Osteoblast (primary cell): ENCODE measurements at regions not wholly inside any gene's neighbourhood (a gene's known extent, or its start where the extent isn't known, plus 50 kb on each side); places are given as distances from the start of the nearest gene placed in this dataset.

Experiments used
- DNase-seq: peaks from one replicate; pipeline ENCODE4 v3.0.0; 2011; ENCODE audit warnings: low spot score, mixed read lengths; ENCODE audit not compliant: insufficient read length; ENCODE audit errors: missing footprints
- H2AFZ ChIP-seq: 2 replicates; pipeline ENCODE4 v1.6.0; 2011; ENCODE audit warnings: mild to moderate bottlenecking, low read length
- H3K27ac ChIP-seq: 2 replicates; pipeline ENCODE4 v1.5.1; 2011; ENCODE audit warnings: mild to moderate bottlenecking, low read depth, low read length, moderate library complexity
- H3K27me3 ChIP-seq: 2 replicates; pipeline ENCODE4 v1.6.0; 2012; ENCODE audit warnings: mild to moderate bottlenecking, control low read depth, inconsistent platforms, low read length, moderate library complexity; ENCODE audit not compliant: insufficient read depth
- H3K36me3 ChIP-seq: 2 replicates; pipeline ENCODE4 v1.5.1; 2011; ENCODE audit warnings: mild to moderate bottlenecking, low read length, control low read depth, moderate library complexity; ENCODE audit not compliant: insufficient read depth
- H3K4me1 ChIP-seq: 2 replicates; pipeline ENCODE4 v1.5.1; 2011; ENCODE audit warnings: mild to moderate bottlenecking, low read length, control low read depth, moderate library complexity; ENCODE audit not compliant: insufficient read depth
- H3K4me2 ChIP-seq: 2 replicates; pipeline ENCODE4 v1.6.0; 2011; ENCODE audit warnings: mild to moderate bottlenecking, low read length; ENCODE audit not compliant: insufficient read depth
- H3K4me3 ChIP-seq: fragments of 200-600 bp; sonication (generic); 3 replicates; pipeline ENCODE4 v1.5.1; 2012; ENCODE audit warnings: mild to moderate bottlenecking, low read length, inconsistent platforms; ENCODE audit not compliant: insufficient read depth
- H3K79me2 ChIP-seq: 2 replicates; pipeline ENCODE4 v1.6.0; 2012; ENCODE audit warnings: mild to moderate bottlenecking, low read length, control low read depth, inconsistent platforms; ENCODE audit not compliant: insufficient read depth
- H3K9me3 ChIP-seq: 2 replicates; pipeline ENCODE4 v1.5.1; 2011; ENCODE audit warnings: low read depth, low read length, control low read depth
- H4K20me1 ChIP-seq: 2 replicates; pipeline ENCODE4 v1.6.0; 2012; ENCODE audit warnings: mild to moderate bottlenecking, low read length, control low read depth; ENCODE audit not compliant: insufficient read depth
- TF ChIP-seq, protein P1 (sequence below): IDR thresholded peaks from 2 replicates; pipeline ENCODE4 v1.5.1; 2011; ENCODE audit warnings: mild to moderate bottlenecking, low read depth, low read length, moderate library complexity; ENCODE audit errors: extremely low read depth

DNA sequence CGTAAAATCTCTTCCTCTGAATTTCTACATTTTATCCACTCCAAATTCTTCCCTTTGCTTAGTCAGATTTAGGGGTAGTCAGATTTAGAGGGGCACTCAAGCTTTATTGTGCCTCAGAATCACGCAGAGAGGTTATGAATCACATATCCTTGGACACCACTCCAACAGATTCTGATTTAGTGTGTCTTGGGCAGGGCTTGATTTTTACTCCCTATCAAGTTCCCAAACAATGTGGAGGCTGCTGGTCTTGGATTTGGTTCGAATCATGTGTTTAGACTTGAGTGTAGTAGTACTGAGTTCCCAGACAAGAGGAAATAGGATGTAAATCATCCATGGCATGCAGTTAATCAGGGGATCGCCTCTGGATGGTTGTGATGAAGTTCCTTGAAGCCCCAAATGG, 298.1 kb upstream of the CLEC14A start:
- no peak overlapping the region for H3K27ac ChIP-seq
- peaks cover 2% of the 10 kb centered on the region for H3K9me3 ChIP-seq
- H3K79me2 ChIP-seq: no peaks in the 10 kb centered on the region
- no peak overlapping the region for H3K4me2 ChIP-seq
- TF ChIP-seq, protein P1, sequence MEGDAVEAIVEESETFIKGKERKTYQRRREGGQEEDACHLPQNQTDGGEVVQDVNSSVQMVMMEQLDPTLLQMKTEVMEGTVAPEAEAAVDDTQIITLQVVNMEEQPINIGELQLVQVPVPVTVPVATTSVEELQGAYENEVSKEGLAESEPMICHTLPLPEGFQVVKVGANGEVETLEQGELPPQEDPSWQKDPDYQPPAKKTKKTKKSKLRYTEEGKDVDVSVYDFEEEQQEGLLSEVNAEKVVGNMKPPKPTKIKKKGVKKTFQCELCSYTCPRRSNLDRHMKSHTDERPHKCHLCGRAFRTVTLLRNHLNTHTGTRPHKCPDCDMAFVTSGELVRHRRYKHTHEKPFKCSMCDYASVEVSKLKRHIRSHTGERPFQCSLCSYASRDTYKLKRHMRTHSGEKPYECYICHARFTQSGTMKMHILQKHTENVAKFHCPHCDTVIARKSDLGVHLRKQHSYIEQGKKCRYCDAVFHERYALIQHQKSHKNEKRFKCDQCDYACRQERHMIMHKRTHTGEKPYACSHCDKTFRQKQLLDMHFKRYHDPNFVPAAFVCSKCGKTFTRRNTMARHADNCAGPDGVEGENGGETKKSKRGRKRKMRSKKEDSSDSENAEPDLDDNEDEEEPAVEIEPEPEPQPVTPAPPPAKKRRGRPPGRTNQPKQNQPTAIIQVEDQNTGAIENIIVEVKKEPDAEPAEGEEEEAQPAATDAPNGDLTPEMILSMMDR: no peak
- no peaks in the 10 kb centered on the region for H4K20me1 ChIP-seq
- no peaks in the 10 kb centered on the region for H3K36me3 ChIP-seq
- H2AFZ ChIP-seq: no peak overlapping the region
- H3K4me3 ChIP-seq: no peak overlapping the region
- no peak for DNase-seq
- no peaks in the 10 kb centered on the region for H3K4me1 ChIP-seq
- H3K27me3 ChIP-seq: no peaks in the 10 kb centered on the region

- Histone ChIP-seq H3K4me3 (no peak overlapping the region), H4K20me1 (no peaks in the 10 kb centered on the region), H3K4me1 (no peaks in the 10 kb centered on the region), H3K4me2 (no peak overlapping the region), H3K27ac (no peak overlapping the region), H2AFZ (no peak overlapping the region), H3K27me3 (no peaks in the 10 kb centered on the region), H3K9me3 (peaks cover 2% of the 10 kb centered on the region), H3K79me2 (no peaks in the 10 kb centered on the region), H3K36me3 (no peaks in the 10 kb centered on the region)
- TF ChIP-seq, protein P1: no peak
- DNase-seq: no peak
These were observed 297.7 kb upstream of the CLEC14A start for GRCh38 chr14:38553586-38553985.

DNA sequence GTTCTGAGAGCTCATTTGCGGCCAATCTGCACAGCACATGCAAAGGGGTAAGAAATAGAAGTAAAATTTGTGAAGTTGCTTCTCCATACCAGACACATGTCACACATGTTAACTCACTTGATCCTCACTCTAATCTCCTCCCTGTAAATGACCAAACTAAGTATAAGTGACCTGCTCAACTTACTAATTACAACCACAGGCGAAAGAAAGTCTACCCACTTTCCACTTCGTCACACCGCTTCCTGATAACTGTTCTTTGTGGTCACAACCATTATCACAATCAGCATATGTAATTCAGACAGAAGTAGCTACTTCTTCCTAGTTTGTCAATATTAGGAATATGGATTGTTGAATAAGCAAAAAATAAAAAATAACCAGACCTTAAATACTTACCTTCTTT, 293.7 kb upstream of the CLEC14A start:
- H3K36me3 ChIP-seq: no peaks in the 10 kb centered on the region
- H3K27me3 ChIP-seq: no peaks in the 10 kb centered on the region
- no peaks in the 10 kb centered on the region for H4K20me1 ChIP-seq
- H3K4me2 ChIP-seq: no peak overlapping the region
- peaks cover 2% of the 10 kb centered on the region for H3K9me3 ChIP-seq
- TF ChIP-seq, protein P1: no peak
- DNase-seq: no peak
- no peaks in the 10 kb centered on the region for H3K4me1 ChIP-seq
- H3K79me2 ChIP-seq: no peaks in the 10 kb centered on the region
- H3K27ac ChIP-seq: no peak overlapping the region
- no peak overlapping the region for H2AFZ ChIP-seq
- H3K4me3 ChIP-seq: no peak overlapping the region

DNA sequence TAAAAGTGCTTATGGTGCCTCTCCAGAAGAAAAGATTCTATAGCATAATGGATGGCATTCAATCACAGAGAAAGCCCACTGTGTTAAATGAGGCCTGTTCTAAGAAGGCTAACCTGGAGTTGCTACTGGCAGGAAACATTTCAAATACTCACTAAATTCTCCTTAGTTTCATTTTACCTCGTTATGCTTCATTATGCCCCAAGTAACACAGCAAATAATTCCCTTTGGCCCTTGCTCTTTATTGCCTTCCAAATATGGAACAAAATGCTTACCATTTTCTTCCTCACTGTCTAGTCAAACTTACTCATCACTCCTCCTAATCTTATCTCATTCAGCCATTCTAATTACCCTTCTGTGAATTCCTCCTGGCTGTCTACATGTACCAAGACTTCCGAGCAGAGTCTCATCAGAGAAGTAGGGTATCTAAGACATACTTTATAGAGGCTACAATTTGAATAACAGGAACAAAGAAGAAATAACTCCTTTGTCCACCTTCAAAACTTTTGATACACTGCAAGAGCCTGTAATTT, 292.1 kb upstream of the CLEC14A start:
- Histone ChIP-seq H3K4me1 (no peaks in the 10 kb centered on the region), H3K36me3 (no peaks in the 10 kb centered on the region), H3K79me2 (no peaks in the 10 kb centered on the region), H3K4me2 (no peak overlapping the region), H3K4me3 (no peak overlapping the region), H3K9me3 (no peaks in the 10 kb centered on the region), H4K20me1 (no peaks in the 10 kb centered on the region), H3K27ac (no peak overlapping the region), H2AFZ (no peak overlapping the region), H3K27me3 (no peaks in the 10 kb centered on the region)
- DNase-seq: no peak
- TF ChIP-seq, protein P1: no peak
